Upper lobe of right lung (tissue), 1 donor: ENCODE measurements at regions not wholly inside any gene's neighbourhood (a gene's known extent, or its start where the extent isn't known, plus 50 kb on each side); places are given as distances from the start of the nearest gene placed in this dataset.
A peak's percentile ranks its signal among the peaks of the same experiment; 100 is the strongest.

Source experiments
- ATAC-seq: fragments of 200-7000 bp; cut with Tn5 transposase; one replicate; pipeline ENCODE4 v1.9.1; 2020; ENCODE audit warnings: mild to moderate bottlenecking, moderate library complexity
- DNase-seq: peaks from one replicate; pipeline ENCODE4 v3.0.0-alpha.2; 2020
- H3K27ac ChIP-seq: fragments of 200-600 bp; one replicate; pipeline ENCODE4 v1.8.0; 2022
- H3K27me3 ChIP-seq: fragments of 200-600 bp; one replicate; pipeline ENCODE4 v1.8.0; 2022; ENCODE audit warnings: mild to moderate bottlenecking
- H3K36me3 ChIP-seq: fragments of 200-600 bp; one replicate; pipeline ENCODE4 v1.8.0; 2022
- H3K4me1 ChIP-seq: fragments of 200-600 bp; one replicate; pipeline ENCODE4 v1.8.0; 2022
- H3K4me3 ChIP-seq: fragments of 200-600 bp; one replicate; pipeline ENCODE4 v1.8.0; 2022; ENCODE audit warnings: mild to moderate bottlenecking
- H3K9me3 ChIP-seq: fragments of 200-600 bp; one replicate; pipeline ENCODE4 v1.8.0; 2022
- CTCF ChIP-seq: fragments of 200-600 bp; IDR thresholded peaks from one replicate; pipeline ENCODE4 v1.8.0; 2022; ENCODE audit warnings: antibody characterized with exemption
- intact Hi-C: fragments of 100-400 bp; cut with DNase I; formaldehyde crosslinking; loops from one replicate; pipeline ENCODE4 v1.11.0; 2022
- donor health status: DM: no; HTN: yes; CAD: no; lungs with severe emphysema.

- intact Hi-C loops: no loop called here
- no peak for ATAC-seq
- DNase-seq: no peak
- Histone ChIP-seq H3K36me3 (no peaks in the 10 kb centered on the region), H3K9me3 (no peaks in the 10 kb centered on the region), H3K4me3 (no peak overlapping the region), H3K4me1 (no peaks in the 10 kb centered on the region), H3K27ac (no peak overlapping the region), H3K27me3 (no peaks in the 10 kb centered on the region)
- TF ChIP-seq CTCF: no peak
Observed at GRCh38 chr11:90449606-90450005, 226.8 kb upstream of the CHORDC1 start.

GRCh38 chr11:90448256-90448655, 225.4 kb upstream of the CHORDC1 start:
- intact Hi-C loops: no loop called here
- H3K4me1 ChIP-seq: no peaks in the 10 kb centered on the region
- no peak overlapping the region for H3K4me3 ChIP-seq
- DNase-seq (no peak), ATAC-seq (no peak)
- no peaks in the 10 kb centered on the region for H3K9me3 ChIP-seq
- no peaks in the 10 kb centered on the region for H3K27me3 ChIP-seq
- no peak for TF ChIP-seq CTCF
- no peaks in the 10 kb centered on the region for H3K36me3 ChIP-seq
- H3K27ac ChIP-seq: no peak overlapping the region

- Histone ChIP-seq H3K4me1 (no peaks in the 10 kb centered on the region), H3K36me3 (no peaks in the 10 kb centered on the region), H3K9me3 (no peaks in the 10 kb centered on the region), H3K27me3 (no peaks in the 10 kb centered on the region), H3K4me3 (no peak overlapping the region), H3K27ac (no peak overlapping the region)
- TF ChIP-seq CTCF: no peak
- intact Hi-C loops: no loop called here
- ATAC-seq (no peak), DNase-seq (no peak)
Observed at GRCh38 chr11:90447618-90448017, 224.8 kb upstream of the CHORDC1 start.

- no peaks in the 10 kb centered on the region for H3K27me3 ChIP-seq
- intact Hi-C loops: no loop called here
- H3K36me3 ChIP-seq: no peaks in the 10 kb centered on the region
- no peak for TF ChIP-seq CTCF
- H3K9me3 ChIP-seq: no peaks in the 10 kb centered on the region
- no peak for ATAC-seq
- no peak overlapping the region for H3K27ac ChIP-seq
- no peak overlapping the region for H3K4me3 ChIP-seq
- H3K4me1 ChIP-seq: no peaks in the 10 kb centered on the region
- no peak for DNase-seq
Observed at GRCh38 chr11:90446207-90446606, 223.4 kb upstream of the CHORDC1 start.

GRCh38 chr11:90438069-90438468, 215.2 kb upstream of the CHORDC1 start:
- Histone ChIP-seq H3K4me1 (no peaks in the 10 kb centered on the region), H3K27ac (no peak overlapping the region), H3K4me3 (no peak overlapping the region), H3K36me3 (no peaks in the 10 kb centered on the region), H3K27me3 (no peaks in the 10 kb centered on the region), H3K9me3 (no peaks in the 10 kb centered on the region)
- DNase-seq: no peak
- TF ChIP-seq CTCF: no peak
- intact Hi-C loops: no loop called here
- no peak for ATAC-seq

- intact Hi-C loops: no loop called here
- DNase-seq (no peak), ATAC-seq (no peak)
- Histone ChIP-seq H3K9me3 (no peaks in the 10 kb centered on the region), H3K27me3 (no peaks in the 10 kb centered on the region), H3K36me3 (no peaks in the 10 kb centered on the region), H3K27ac (no peak overlapping the region), H3K4me3 (no peak overlapping the region), H3K4me1 (no peaks in the 10 kb centered on the region)
- TF ChIP-seq CTCF: peak; percentile 18
Observed at GRCh38 chr11:90434858-90435257, 212.0 kb upstream of the CHORDC1 start.
